ENCODE measurements at regions not wholly inside any gene's neighbourhood (a gene's known extent, or its start where the extent isn't known, plus 50 kb on each side); places are given as distances from the start of the nearest gene placed in this dataset.

- TF ChIP-seq CTCF (conservative IDR thresholded peaks at IDR 0.05; ENCODE audit: low read depth in 2 of 2) (no peak), EZH2 (IDR thresholded peaks at IDR 0.05; ENCODE audit: low read depth, unreplicated experiment) (no peak), REST (IDR thresholded peaks at IDR 0.05; ENCODE audit: unreplicated experiment) (no peak), CREB1 (CRISPR knock-in tag; IDR thresholded peaks at IDR 0.05; ENCODE audit: low read depth) (no peak), EZH2phosphoT487 (IDR thresholded peaks at IDR 0.05; ENCODE audit: unreplicated experiment) (no peak), NANOG (IDR thresholded peaks at IDR 0.05; ENCODE audit: borderline replicate concordance) (no peak)
Observed at GRCh38 chr2:188142636-188143295, 148.9 kb upstream of the GULP1 start.
